SK-N-SH (cell line): ENCODE measurements at regions not wholly inside any gene's neighbourhood (a gene's known extent, or its start where the extent isn't known, plus 50 kb on each side); places are given as distances from the start of the nearest gene placed in this dataset.
A peak's percentile ranks its signal among the peaks of the same experiment; 100 is the strongest.

Experiments used
- CTCF ChIA-PET: fragments of 300-600, 350-600 bp; formaldehyde crosslinking; extraction: SDS; loops from one replicate; lab custom pipeline; 2021; lab: Yijun Ruan, JAX
- POLR2A ChIA-PET: fragments of 350-600 bp; sonication (Branson Sonifier 250); formaldehyde crosslinking; extraction: SDS; loops from one replicate; lab custom pipeline; 2020; ENCODE audit warnings: antibody characterized with exemption, inconsistent platforms; lab: Yijun Ruan, JAX
- DNase-seq: peaks from one replicate; pipeline ENCODE4 v3.0.0; 2012
- H2AFZ ChIP-seq: fragments of 200-600 bp; sonication (generic); 2 replicates; pipeline ENCODE4 v1.8.1; 2016; ENCODE audit warnings: antibody characterized with exemption, mild to moderate bottlenecking, low read depth
- H3F3A ChIP-seq: fragments of 200-600 bp; sonication (generic); replicated peaks from 2 replicates; pipeline ENCODE3; 2016; ENCODE audit warnings: antibody characterized with exemption, mild to moderate bottlenecking; ENCODE audit not compliant: insufficient read depth
- H3K27ac ChIP-seq, 2 experiments: fragments of 200-500 bp in 1 of 2; fragments of 200-600 bp in 1 of 2; sonication (Bioruptor generic) in 1 of 2; sonication (generic), shearing (Covaris generic) in 1 of 2; 2 replicates each; pipeline versions ENCODE4 v1.5.1 to v1.6.1; 2014 to 2016; ENCODE audit warnings: low read depth in 2 of 2, inconsistent platforms in 1 of 2, low read length in 1 of 2, mild to moderate bottlenecking in 1 of 2, mixed read lengths in 1 of 2
- H3K27me3 ChIP-seq: fragments of 200-600 bp; sonication (generic), shearing (Covaris generic); 2 replicates; pipeline ENCODE4 v1.6.1; 2016; ENCODE audit warnings: mixed run types; ENCODE audit not compliant: insufficient read depth
- H3K36me3 ChIP-seq, 2 experiments: fragments of 200-500 bp in 1 of 2; fragments of 200-600 bp in 1 of 2; sonication (Bioruptor generic) in 1 of 2; sonication (generic) in 1 of 2; replicated peaks in 1 of 2; 2 replicates each; pipeline versions ENCODE3 to v1.5.1; 2014 to 2016; ENCODE audit warnings: low read length in 1 of 2, mild to moderate bottlenecking in 1 of 2; ENCODE audit not compliant: insufficient read depth in 2 of 2, control insufficient read depth in 1 of 2
- H3K4me1 ChIP-seq, 2 experiments: fragments of 200-500 bp in 1 of 2; fragments of 200-600 bp in 1 of 2; sonication (Bioruptor generic) in 1 of 2; sonication (generic), shearing (Covaris generic) in 1 of 2; 2 replicates each; pipeline versions ENCODE4 v1.5.1 to v1.6.1; 2014 to 2016; ENCODE audit warnings: low read depth in 1 of 2, low read length in 1 of 2, mixed run types in 1 of 2; ENCODE audit not compliant: insufficient read depth in 2 of 2, control insufficient read depth in 1 of 2
- H3K4me2 ChIP-seq: fragments of 200-600 bp; sonication (generic), shearing (Covaris generic); 2 replicates; pipeline ENCODE4 v1.6.1; 2017; ENCODE audit warnings: mixed run types
- H3K4me3 ChIP-seq, 2 experiments: fragments of 200-500 bp in 1 of 2; fragments of 200-600 bp in 1 of 2; sonication (Bioruptor generic) in 1 of 2; sonication (generic), shearing (Covaris generic) in 1 of 2; 2 replicates each; pipeline versions ENCODE4 v1.5.1 to v1.8.1; 2014 to 2016; ENCODE audit warnings: low read depth in 2 of 2, inconsistent platforms in 1 of 2, low read length in 1 of 2, mild to moderate bottlenecking in 1 of 2, mixed read lengths in 1 of 2, moderate library complexity in 1 of 2
- H3K79me2 ChIP-seq: fragments of 200-600 bp; sonication (generic); 2 replicates; pipeline ENCODE4 v1.8.1; 2017; ENCODE audit warnings: mild to moderate bottlenecking; ENCODE audit not compliant: insufficient read depth
- H3K9ac ChIP-seq: fragments of 200-600 bp; sonication (generic); 2 replicates; pipeline ENCODE4 v1.6.1; 2017; ENCODE audit warnings: mixed run types
- H3K9me2 ChIP-seq: fragments of 200-600 bp; sonication (generic); 2 replicates; pipeline ENCODE4 v1.6.1; 2017; ENCODE audit warnings: mixed run types
- H3K9me3 ChIP-seq: fragments of 200-600 bp; sonication (generic); 2 replicates; pipeline ENCODE4 v1.6.1; 2017; ENCODE audit warnings: mixed run types, mild to moderate bottlenecking, moderate library complexity
- H4K20me1 ChIP-seq: fragments of 200-600 bp; sonication (generic); 2 replicates; pipeline ENCODE4 v1.6.1; 2017; ENCODE audit warnings: mild to moderate bottlenecking, mixed run types; ENCODE audit not compliant: insufficient read depth
- FOXM1 ChIP-seq: IDR thresholded peaks from 2 replicates; pipeline ENCODE4 v1.4.0; 2012; ENCODE audit warnings: low read depth, mild to moderate bottlenecking
- NFIC ChIP-seq: IDR thresholded peaks from 2 replicates; pipeline ENCODE4 v1.4.0; 2012; ENCODE audit warnings: borderline replicate concordance
- POLR2AphosphoS5 ChIP-seq: IDR thresholded peaks from 2 replicates; pipeline ENCODE4 v1.6.1; 2012; ENCODE audit warnings: low read depth, low read length
- RAD21 ChIP-seq: IDR thresholded peaks from 2 replicates; pipeline ENCODE4 v1.6.1; 2012; ENCODE audit warnings: mild to moderate bottlenecking, low read length
- SMC3 ChIP-seq: IDR thresholded peaks from 2 replicates; pipeline ENCODE4 v1.6.1; 2012; ENCODE audit warnings: low read depth, low read length, improper control_type of control experiment
- TCF12 ChIP-seq: IDR thresholded peaks from 2 replicates; pipeline ENCODE4 v1.4.0; 2012
- USF1 ChIP-seq: IDR thresholded peaks from 2 replicates; pipeline ENCODE4 v1.4.0; 2012; ENCODE audit warnings: low read depth, borderline replicate concordance
- YY1 ChIP-seq: IDR thresholded peaks from 2 replicates; pipeline ENCODE4 v1.4.0; 2012; ENCODE audit warnings: low read depth, mild to moderate bottlenecking
- WGBS: methylation state at CpG from one replicate; pipeline ENCODE4 v1.1.6; 2017; ENCODE audit warnings: low lambda C conversion rate; 5-methylcytosine and 5-hydroxymethylcytosine counted together
- TF ChIP-seq, protein P1 (sequence below): fragments of 200-600 bp; sonication (generic); IDR thresholded peaks from 2 replicates; pipeline ENCODE4 v1.6.1; 2017; ENCODE audit warnings: antibody characterized with exemption, mild to moderate bottlenecking, moderate library complexity
- TF ChIP-seq, protein P2 (sequence below): fragments of 150-350 bp; IDR thresholded peaks from 2 replicates; pipeline ENCODE4 v1.6.1; 2017; ENCODE audit warnings: antibody characterized with exemption, low read length, low read depth, borderline replicate concordance

GRCh38 chr9:95736370-95736769 lies 139.1 kb upstream of the ERCC6L2 start:
- no peak for DNase-seq
- no peaks in the 10 kb centered on the region for H3K27me3 ChIP-seq
- H3K4me1 ChIP-seq: peaks cover 0 to 19% of the 10 kb centered on the region in 2 experiments; a peak in 1 of 4 replicates
- no peak overlapping the region for H2AFZ ChIP-seq
- CTCF ChIA-PET: interaction anchor here (0.6 to 1.9 kb wide), 9 partner anchors 9 to 343 kb away, joined by 3 to 13 read pairs (median 3); no protein-coding TSS in a partner anchor
- POLR2A ChIA-PET: no interaction called here
- H4K20me1 ChIP-seq: no peaks in the 10 kb centered on the region
- TF ChIP-seq SMC3 (no peak), RAD21 (0 out of 2 replicates have a peak, but pooled peaks have one; percentile 13), TCF12 (no peak)
- TF ChIP-seq, protein P1, sequence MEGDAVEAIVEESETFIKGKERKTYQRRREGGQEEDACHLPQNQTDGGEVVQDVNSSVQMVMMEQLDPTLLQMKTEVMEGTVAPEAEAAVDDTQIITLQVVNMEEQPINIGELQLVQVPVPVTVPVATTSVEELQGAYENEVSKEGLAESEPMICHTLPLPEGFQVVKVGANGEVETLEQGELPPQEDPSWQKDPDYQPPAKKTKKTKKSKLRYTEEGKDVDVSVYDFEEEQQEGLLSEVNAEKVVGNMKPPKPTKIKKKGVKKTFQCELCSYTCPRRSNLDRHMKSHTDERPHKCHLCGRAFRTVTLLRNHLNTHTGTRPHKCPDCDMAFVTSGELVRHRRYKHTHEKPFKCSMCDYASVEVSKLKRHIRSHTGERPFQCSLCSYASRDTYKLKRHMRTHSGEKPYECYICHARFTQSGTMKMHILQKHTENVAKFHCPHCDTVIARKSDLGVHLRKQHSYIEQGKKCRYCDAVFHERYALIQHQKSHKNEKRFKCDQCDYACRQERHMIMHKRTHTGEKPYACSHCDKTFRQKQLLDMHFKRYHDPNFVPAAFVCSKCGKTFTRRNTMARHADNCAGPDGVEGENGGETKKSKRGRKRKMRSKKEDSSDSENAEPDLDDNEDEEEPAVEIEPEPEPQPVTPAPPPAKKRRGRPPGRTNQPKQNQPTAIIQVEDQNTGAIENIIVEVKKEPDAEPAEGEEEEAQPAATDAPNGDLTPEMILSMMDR: peak; percentile 45
- H3K36me3 ChIP-seq: no peaks in the 10 kb centered on the region
- no peak overlapping the region for H3K27ac ChIP-seq
- no peak overlapping the region for H3K4me2 ChIP-seq
- H3K9ac ChIP-seq: no peak overlapping the region
- no peaks in the 10 kb centered on the region for H3F3A ChIP-seq
- H3K9me2 ChIP-seq: no peaks in the 10 kb centered on the region
- 82% methylated on average over 5 of the region's 5 CpGs for WGBS
- H3K4me3 ChIP-seq: no peak overlapping the region
- H3K9me3 ChIP-seq: no peaks in the 10 kb centered on the region
- H3K79me2 ChIP-seq: no peaks in the 10 kb centered on the region

DNA sequence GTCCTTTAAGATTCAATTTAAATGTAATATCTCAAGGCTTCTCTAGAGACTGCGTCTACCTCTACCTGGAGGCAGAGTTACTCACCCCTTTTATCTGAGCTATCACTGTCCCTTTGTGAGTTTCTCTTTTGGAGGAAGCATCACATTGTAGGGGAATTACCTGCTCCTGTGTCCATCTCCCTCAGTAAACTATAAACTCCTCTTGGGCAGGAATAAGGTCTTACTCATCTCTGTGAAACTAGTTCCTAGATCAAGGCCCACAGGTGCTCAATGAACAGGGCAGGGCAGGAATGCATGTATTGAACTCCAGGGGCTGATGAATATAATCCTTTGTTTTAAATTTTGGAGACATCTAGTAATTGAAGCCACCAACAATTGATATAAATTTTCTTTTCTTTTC lies 139.8 kb upstream of the ERCC6L2 start:
- ChIA-PET POLR2A (no interaction called here), CTCF (interaction anchor here (1.0 to 1.9 kb wide), 7 partner anchors 8 to 223 kb away, joined by 3 to 13 read pairs (median 3); no protein-coding TSS in a partner anchor)
- Histone ChIP-seq H3K9me2 (no peaks in the 10 kb centered on the region), H4K20me1 (no peaks in the 10 kb centered on the region), H3K36me3 (no peaks in the 10 kb centered on the region), H2AFZ (no peak overlapping the region), H3K79me2 (no peaks in the 10 kb centered on the region), H3K4me3 (no peak overlapping the region), H3K4me2 (no peak overlapping the region), H3K4me1 (peaks cover 0 to 19% of the 10 kb centered on the region in 2 experiments; a peak in 1 of 4 replicates), H3K27me3 (no peaks in the 10 kb centered on the region), H3K9me3 (no peaks in the 10 kb centered on the region), H3F3A (no peaks in the 10 kb centered on the region), H3K9ac (no peak overlapping the region), H3K27ac (no peak overlapping the region)
- no peak for TF ChIP-seq NFIC
- no peak for TF ChIP-seq FOXM1
- TF ChIP-seq USF1: no peak
- TF ChIP-seq POLR2AphosphoS5: no peak
- TF ChIP-seq, protein P2, sequence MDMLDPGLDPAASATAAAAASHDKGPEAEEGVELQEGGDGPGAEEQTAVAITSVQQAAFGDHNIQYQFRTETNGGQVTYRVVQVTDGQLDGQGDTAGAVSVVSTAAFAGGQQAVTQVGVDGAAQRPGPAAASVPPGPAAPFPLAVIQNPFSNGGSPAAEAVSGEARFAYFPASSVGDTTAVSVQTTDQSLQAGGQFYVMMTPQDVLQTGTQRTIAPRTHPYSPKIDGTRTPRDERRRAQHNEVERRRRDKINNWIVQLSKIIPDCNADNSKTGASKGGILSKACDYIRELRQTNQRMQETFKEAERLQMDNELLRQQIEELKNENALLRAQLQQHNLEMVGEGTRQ: no peak
- TF ChIP-seq YY1: no peak
- WGBS: 72% methylated on average over 1 of the region's 1 CpG
- DNase-seq: no peak
